ENCODE measurements at regions not wholly inside any gene's neighbourhood (a gene's known extent, or its start where the extent isn't known, plus 50 kb on each side); places are given as distances from the start of the nearest gene placed in this dataset.
"Not testable (repeated sequence)": the region's sequence is repeated elsewhere in the genome, so short reads cannot be mapped to it uniquely, and the experiment has no call there.

DNA sequence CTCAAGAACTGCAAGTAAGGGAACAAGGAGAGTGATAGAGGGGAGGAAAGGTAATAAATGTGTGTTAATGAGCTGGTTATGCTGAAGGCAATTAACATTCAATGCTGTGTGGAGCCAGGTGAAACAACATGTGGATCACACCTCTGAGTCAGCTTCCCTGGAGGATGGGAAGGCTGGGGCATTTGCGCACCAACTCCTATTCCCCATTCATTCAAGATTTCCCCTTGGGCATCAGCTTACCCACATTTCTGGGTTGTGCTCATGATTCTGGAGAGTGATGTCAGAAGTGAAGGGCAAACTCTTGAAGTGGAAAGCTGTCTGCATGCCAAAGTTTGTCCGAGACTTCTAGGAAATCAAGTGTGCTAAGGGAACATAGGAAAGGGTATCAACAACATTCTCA is 461.4 kb downstream of the MID1IP1 start:
- Histone ChIP-seq H3K27ac (no peak overlapping the region), H3K27me3 (no peaks in the 10 kb centered on the region), H3K36me3 (no peaks in the 10 kb centered on the region), H3K9me3 (no peaks in the 10 kb centered on the region), H3K4me3 (no peak overlapping the region), H3K4me1 (no peaks in the 10 kb centered on the region)
- intact Hi-C loops (cut with DNase I) = no loop called here
- no peak for TF ChIP-seq POLR2A (IDR thresholded peaks at IDR 0.05)
- no peak for TF ChIP-seq POLR2AphosphoS5 (IDR thresholded peaks at IDR 0.05)
- TF ChIP-seq, protein P1, sequence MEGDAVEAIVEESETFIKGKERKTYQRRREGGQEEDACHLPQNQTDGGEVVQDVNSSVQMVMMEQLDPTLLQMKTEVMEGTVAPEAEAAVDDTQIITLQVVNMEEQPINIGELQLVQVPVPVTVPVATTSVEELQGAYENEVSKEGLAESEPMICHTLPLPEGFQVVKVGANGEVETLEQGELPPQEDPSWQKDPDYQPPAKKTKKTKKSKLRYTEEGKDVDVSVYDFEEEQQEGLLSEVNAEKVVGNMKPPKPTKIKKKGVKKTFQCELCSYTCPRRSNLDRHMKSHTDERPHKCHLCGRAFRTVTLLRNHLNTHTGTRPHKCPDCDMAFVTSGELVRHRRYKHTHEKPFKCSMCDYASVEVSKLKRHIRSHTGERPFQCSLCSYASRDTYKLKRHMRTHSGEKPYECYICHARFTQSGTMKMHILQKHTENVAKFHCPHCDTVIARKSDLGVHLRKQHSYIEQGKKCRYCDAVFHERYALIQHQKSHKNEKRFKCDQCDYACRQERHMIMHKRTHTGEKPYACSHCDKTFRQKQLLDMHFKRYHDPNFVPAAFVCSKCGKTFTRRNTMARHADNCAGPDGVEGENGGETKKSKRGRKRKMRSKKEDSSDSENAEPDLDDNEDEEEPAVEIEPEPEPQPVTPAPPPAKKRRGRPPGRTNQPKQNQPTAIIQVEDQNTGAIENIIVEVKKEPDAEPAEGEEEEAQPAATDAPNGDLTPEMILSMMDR (IDR thresholded peaks at IDR 0.05) = no peak
- no peak for TF ChIP-seq EP300 (IDR thresholded peaks at IDR 0.05)
- no peak for DNase-seq
- 95 to 100% methylated on average over 2 of the region's 2 CpGs for WGBS, 2 donors

- intact Hi-C loops (cut with DNase I) = no loop called here
- Histone ChIP-seq H3K36me3 (no peaks in the 10 kb centered on the region), H3K4me3 (no peak overlapping the region), H3K27ac (no peak overlapping the region), H3K4me1 (no peaks in the 10 kb centered on the region), H3K9me3 (no peaks in the 10 kb centered on the region), H3K27me3 (no peaks in the 10 kb centered on the region)
- WGBS, 2 donors = 18 to 60% methylated on average over 3 of the region's 3 CpGs
- TF ChIP-seq, protein P1 (IDR thresholded peaks at IDR 0.05) = no peak
- DNase-seq = no peak
Measured at GRCh38 chrX:39264023-39264422, 462.8 kb downstream of the MID1IP1 start.

GRCh38 chrX:39267176-39267575 is 465.9 kb downstream of the MID1IP1 start:
- peaks cover 0 to 6% (median 0%) of the 10 kb centered on the region in 4 donors for H3K9me3 ChIP-seq
- no peak for DNase-seq
- no peaks in the 10 kb centered on the region for H3K4me1 ChIP-seq
- TF ChIP-seq EP300 (IDR thresholded peaks at IDR 0.05) = no peak
- TF ChIP-seq POLR2AphosphoS5 (IDR thresholded peaks at IDR 0.05) = no peak
- H3K27me3 ChIP-seq = no peaks in the 10 kb centered on the region
- H3K27ac ChIP-seq = no peak overlapping the region
- no peaks in the 10 kb centered on the region for H3K36me3 ChIP-seq
- no peak overlapping the region for H3K4me3 ChIP-seq
- 96 to 99% methylated on average over 2 of the region's 2 CpGs for WGBS, 2 donors
- intact Hi-C loops (cut with DNase I) = no loop called here

- no peak for DNase-seq
- H3K27me3 ChIP-seq = no peaks in the 10 kb centered on the region
- intact Hi-C loops (cut with DNase I) = no loop called here
- no peak for TF ChIP-seq POLR2A (IDR thresholded peaks at IDR 0.05)
- no peak for TF ChIP-seq POLR2AphosphoS5 (IDR thresholded peaks at IDR 0.05)
- no peak for TF ChIP-seq EP300 (IDR thresholded peaks at IDR 0.05)
- TF ChIP-seq, protein P1 (IDR thresholded peaks at IDR 0.05) = no peak
- no peaks in the 10 kb centered on the region for H3K36me3 ChIP-seq
- H3K9me3 ChIP-seq = peaks cover 0 to 6% (median 0%) of the 10 kb centered on the region in 4 donors
- no peak overlapping the region for H3K4me3 ChIP-seq
- no peaks in the 10 kb centered on the region for H3K4me1 ChIP-seq
- no peak overlapping the region for H3K27ac ChIP-seq
Measured at GRCh38 chrX:39268207-39268606, 466.9 kb downstream of the MID1IP1 start.

DNA sequence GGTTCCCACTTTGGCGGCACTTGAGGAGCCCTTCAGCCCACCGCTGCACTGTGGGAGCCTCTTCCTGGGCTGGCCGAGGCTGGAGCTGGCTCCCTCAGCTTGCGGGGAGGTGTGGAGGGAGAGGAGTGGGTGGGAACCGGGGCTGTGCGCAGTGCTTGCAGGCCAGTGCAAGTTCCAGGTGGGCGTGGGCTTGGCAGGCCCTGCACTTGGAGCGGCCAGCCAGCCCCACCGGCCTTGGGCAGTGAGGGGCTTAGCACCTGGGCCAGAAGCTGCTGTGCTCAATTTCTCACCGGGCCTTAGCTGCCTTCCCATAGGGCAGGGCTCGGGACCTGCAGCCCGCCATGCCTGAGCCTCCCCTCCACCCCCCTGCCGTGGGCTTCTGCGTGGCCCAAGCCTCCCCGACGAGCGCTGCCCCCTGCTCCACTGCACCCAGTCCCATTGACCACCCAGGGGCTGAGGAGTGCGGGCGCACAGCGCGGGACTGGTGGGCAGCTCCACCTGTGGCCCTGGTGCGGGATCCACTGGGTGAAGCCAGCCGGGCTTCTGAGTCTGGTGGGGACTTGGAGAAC is 474.3 kb downstream of the MID1IP1 start:
- Histone ChIP-seq H3K4me1 (no peaks in the 10 kb centered on the region), H3K27ac (no peak overlapping the region), H3K4me3 (no peak overlapping the region), H3K36me3 (no peaks in the 10 kb centered on the region), H3K27me3 (no peaks in the 10 kb centered on the region), H3K9me3 (peaks cover 0 to 6% (median 0%) of the 10 kb centered on the region in 4 donors)
- TF ChIP-seq, protein P1 (IDR thresholded peaks at IDR 0.05) = no peak
- TF ChIP-seq POLR2A (IDR thresholded peaks at IDR 0.05) (no peak), EP300 (IDR thresholded peaks at IDR 0.05) (no peak), POLR2AphosphoS5 (IDR thresholded peaks at IDR 0.05) (no peak)
- no peak for DNase-seq
- intact Hi-C loops (cut with DNase I) = no loop called here
- WGBS, 2 donors = 96 to 97% methylated on average over 23 of the region's 23 CpGs

GRCh38 chrX:39277685-39278390 is 476.6 kb downstream of the MID1IP1 start:
- H3K27ac ChIP-seq; H3K36me3 ChIP-seq; H3K27me3 ChIP-seq; DNase-seq; H3K9me3 ChIP-seq; H3K4me3 ChIP-seq; intact Hi-C loops (cut with DNase I); H3K4me1 ChIP-seq: not testable (repeated sequence)
- WGBS, 2 donors = 94 to 95% methylated on average over 43 to 44 of the region's 46 CpGs
